ENCODE measurements at regions not wholly inside any gene's neighbourhood (a gene's known extent, or its start where the extent isn't known, plus 50 kb on each side); places are given as distances from the start of the nearest gene placed in this dataset.
"Not testable (repeated sequence)": the region's sequence is repeated elsewhere in the genome, so short reads cannot be mapped to it uniquely, and the experiment has no call there.

GRCh38 chr15:69685512-69686452 lies 233.2 kb downstream of the RPLP1 start:
- no peak for DNase-seq

GRCh38 chr15:69686626-69687025 lies 234.0 kb downstream of the RPLP1 start:
- no peak for DNase-seq

GRCh38 chr15:69689133-69689532 lies 236.5 kb downstream of the RPLP1 start:
- DNase-seq, result no peak

GRCh38 chr15:69691307-69692015 lies 238.8 kb downstream of the RPLP1 start:
- no peak for DNase-seq

GRCh38 chr15:69692342-69692741 lies 239.7 kb downstream of the RPLP1 start:
- no peak for DNase-seq

GRCh38 chr15:69693059-69693458 lies 240.4 kb downstream of the RPLP1 start:
- DNase-seq, result no peak

GRCh38 chr15:69696946-69697345 lies 244.3 kb downstream of the RPLP1 start:
- no peak for DNase-seq

- no peak for DNase-seq
Measured at GRCh38 chr15:69697916-69698315, 245.3 kb downstream of the RPLP1 start.

- no peak for DNase-seq
Measured at GRCh38 chr15:69699096-69699495, 246.5 kb downstream of the RPLP1 start.

GRCh38 chr15:69700380-69700779 lies 247.8 kb downstream of the RPLP1 start:
- no peak for DNase-seq

GRCh38 chr15:69701198-69701597 lies 248.6 kb downstream of the RPLP1 start:
- DNase-seq, result no peak

GRCh38 chr15:69703532-69704187 lies 251.0 kb downstream of the RPLP1 start:
- DNase-seq, result no peak

GRCh38 chr15:69704229-69704628 lies 251.6 kb downstream of the RPLP1 start:
- DNase-seq, result no peak

GRCh38 chr15:69704700-69705099 lies 252.1 kb downstream of the RPLP1 start:
- no peak for DNase-seq

- no peak for DNase-seq
Measured at GRCh38 chr15:69706353-69707097, 253.9 kb downstream of the RPLP1 start.

GRCh38 chr15:69707241-69707640 lies 254.6 kb downstream of the RPLP1 start:
- DNase-seq, result not testable (repeated sequence)

GRCh38 chr15:69708436-69709122 lies 256.0 kb downstream of the RPLP1 start:
- not testable (repeated sequence) for DNase-seq

- no peak for DNase-seq
Measured at GRCh38 chr15:69712991-69713390, 260.4 kb downstream of the RPLP1 start.

- peak; percentile 68 to 76 for DNase-seq
Measured at GRCh38 chr15:69713726-69714559, 261.3 kb downstream of the RPLP1 start.

- DNase-seq, result no peak
Measured at GRCh38 chr15:69715210-69715609, 262.6 kb downstream of the RPLP1 start.

GRCh38 chr15:69718436-69718835 lies 265.8 kb downstream of the RPLP1 start:
- no peak for DNase-seq
